ENCODE measurements at regions not wholly inside any gene's neighbourhood (a gene's known extent, or its start where the extent isn't known, plus 50 kb on each side); places are given as distances from the start of the nearest gene placed in this dataset.

DNA sequence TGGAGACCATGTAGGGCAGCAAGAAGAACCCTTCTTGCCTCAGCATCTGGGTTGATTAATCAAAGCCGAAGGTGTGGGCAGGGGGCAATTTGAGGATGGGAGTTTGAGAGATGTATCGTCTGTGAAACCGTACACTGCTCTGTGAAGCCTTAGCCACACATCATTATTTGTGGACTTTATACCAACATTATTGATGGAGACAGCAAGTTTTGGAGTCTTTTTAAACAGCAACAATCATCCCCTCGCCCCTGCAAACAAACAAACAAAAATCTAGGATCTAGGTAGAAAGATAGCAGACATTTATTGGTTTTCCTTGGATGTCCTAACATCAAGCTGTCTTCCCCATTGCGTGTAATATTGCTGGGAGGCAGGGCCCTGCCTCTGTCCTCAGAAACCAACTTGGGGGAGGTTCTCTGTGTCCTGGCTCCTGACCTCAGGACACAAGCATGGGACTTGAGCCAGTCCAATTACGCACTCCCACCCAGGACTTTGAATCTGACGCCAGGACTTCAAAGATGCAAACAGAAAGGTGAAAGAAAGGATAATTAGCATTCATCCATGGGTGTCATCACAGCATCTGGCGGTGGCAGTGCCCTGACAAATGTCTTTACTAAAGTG is 61.6 kb upstream of the PLET1 start:
- H2AK5ac ChIP-seq (ENCODE audit: low read depth, low read length), result no peak overlapping the region
- no peaks in the 10 kb centered on the region for H3K9me3 ChIP-seq (replicated peaks in 1 of 2; ENCODE audit: control insufficient read depth in 2 of 2, insufficient read depth in 1 of 2, low read depth in 1 of 2, low read length in 2 of 2)
- H3K9ac ChIP-seq (ENCODE audit: low read depth, low read length, poor library complexity), result no peak overlapping the region
- no peak overlapping the region for H4K8ac ChIP-seq (ENCODE audit: low read depth, low read length)
- H3K79me1 ChIP-seq (ENCODE audit: low read depth, low read length), result no peaks in the 10 kb centered on the region
- no peak overlapping the region for H3K4me3 ChIP-seq (ENCODE audit: low read length in 2 of 2)
- no peak overlapping the region for H2BK120ac ChIP-seq (ENCODE audit: low read depth, low read length)
- no peak overlapping the region for H3K4ac ChIP-seq (ENCODE audit: low read length)
- H4K91ac ChIP-seq (ENCODE audit: low read depth, low read length, poor library complexity), result no peak overlapping the region
- no peak overlapping the region for H2AFZ ChIP-seq (ENCODE audit: low read length)
- no peaks in the 10 kb centered on the region for H3K36me3 ChIP-seq (replicated peaks in 1 of 2; ENCODE audit: control insufficient read depth in 2 of 2, insufficient read depth in 2 of 2, low read length in 2 of 2)
- no peak overlapping the region for H2BK5ac ChIP-seq (ENCODE audit: low read length)
- H3K14ac ChIP-seq (ENCODE audit: low read length), result no peak overlapping the region
- no peak overlapping the region for H2BK15ac ChIP-seq (ENCODE audit: low read length)
- H2BK12ac ChIP-seq (ENCODE audit: low read length), result no peak overlapping the region
- no peak overlapping the region for H3K23ac ChIP-seq (ENCODE audit: low read depth, low read length, poor library complexity)
- H3K4me1 ChIP-seq (ENCODE audit: control insufficient read depth in 2 of 2, insufficient read depth in 1 of 2, low read depth in 1 of 2, low read length in 2 of 2), result no peaks in the 10 kb centered on the region
- no peaks in the 10 kb centered on the region for H3K27me3 ChIP-seq (ENCODE audit: control insufficient read depth in 3 of 3, insufficient read depth in 3 of 3, low read depth in 1 of 3, low read length in 3 of 3)
- no peak overlapping the region for H3K4me2 ChIP-seq (ENCODE audit: insufficient read depth, low read length, poor library complexity, severe bottlenecking)
- WGBS, 2 donors (ENCODE audit: extremely low coverage in 2 of 2, insufficient read length in 2 of 2, insufficient replicate concordance in 1 of 2), result no CpG with 5 or more reads among the region's 8 CpGs
- no peak for DNase-seq (ENCODE audit: low spot score)
- H3K18ac ChIP-seq (ENCODE audit: low read length), result no peak overlapping the region
- H3K27ac ChIP-seq (replicated peaks; ENCODE audit: low read length), result no peak overlapping the region

DNA sequence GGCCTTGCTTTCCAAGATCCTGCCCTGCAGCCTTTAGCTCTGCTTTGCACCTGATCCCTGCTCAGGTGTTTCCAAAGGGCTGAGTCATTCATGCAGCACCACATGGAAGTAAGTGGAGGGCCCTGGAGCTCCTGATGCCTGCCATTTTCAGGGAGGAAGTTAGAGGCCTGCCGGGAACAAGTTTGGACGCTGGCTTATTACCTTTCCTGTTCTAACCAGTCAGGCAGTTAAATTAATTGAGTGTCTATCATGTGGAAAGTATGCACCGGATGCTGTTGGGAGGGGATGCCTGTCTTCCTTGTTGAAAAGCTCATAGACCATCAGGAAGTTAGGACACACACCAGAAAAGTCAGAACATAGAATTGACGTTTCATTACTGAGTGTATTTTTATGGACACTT is 73.7 kb upstream of the PLET1 start:
- H3K27ac ChIP-seq (replicated peaks; ENCODE audit: low read length), result no peak overlapping the region
- no peak overlapping the region for H3K23ac ChIP-seq (ENCODE audit: low read depth, low read length, poor library complexity)
- H2AK5ac ChIP-seq (ENCODE audit: low read depth, low read length), result no peak overlapping the region
- DNase-seq (ENCODE audit: low spot score), result no peak
- no peak overlapping the region for H3K9ac ChIP-seq (ENCODE audit: low read depth, low read length, poor library complexity)
- H3K4me3 ChIP-seq (ENCODE audit: low read length in 2 of 2), result no peak overlapping the region
- no CpG with 5 or more reads among the region's 4 CpGs for WGBS, 2 donors (ENCODE audit: extremely low coverage in 2 of 2, insufficient read length in 2 of 2, insufficient replicate concordance in 1 of 2)
- H3K4ac ChIP-seq (ENCODE audit: low read length), result no peak overlapping the region
- no peak overlapping the region for H3K18ac ChIP-seq (ENCODE audit: low read length)
- no peak overlapping the region for H2BK12ac ChIP-seq (ENCODE audit: low read length)
- H3K14ac ChIP-seq (ENCODE audit: low read length), result no peak overlapping the region
- no peak overlapping the region for H2BK5ac ChIP-seq (ENCODE audit: low read length)
- no peak overlapping the region for H3K4me2 ChIP-seq (ENCODE audit: insufficient read depth, low read length, poor library complexity, severe bottlenecking)
- H3K27me3 ChIP-seq (ENCODE audit: control insufficient read depth in 3 of 3, insufficient read depth in 3 of 3, low read depth in 1 of 3, low read length in 3 of 3), result no peaks in the 10 kb centered on the region
- no peak overlapping the region for H2AFZ ChIP-seq (ENCODE audit: low read length)
- no peak overlapping the region for H2BK15ac ChIP-seq (ENCODE audit: low read length)
- H2BK120ac ChIP-seq (ENCODE audit: low read depth, low read length), result no peak overlapping the region
- H4K91ac ChIP-seq (ENCODE audit: low read depth, low read length, poor library complexity), result no peak overlapping the region
- no peaks in the 10 kb centered on the region for H3K4me1 ChIP-seq (ENCODE audit: control insufficient read depth in 2 of 2, insufficient read depth in 1 of 2, low read depth in 1 of 2, low read length in 2 of 2)
- H3K36me3 ChIP-seq (replicated peaks in 1 of 2; ENCODE audit: control insufficient read depth in 2 of 2, insufficient read depth in 2 of 2, low read length in 2 of 2), result no peaks in the 10 kb centered on the region
- no peaks in the 10 kb centered on the region for H3K79me1 ChIP-seq (ENCODE audit: low read depth, low read length)
- H3K9me3 ChIP-seq (replicated peaks in 1 of 2; ENCODE audit: control insufficient read depth in 2 of 2, insufficient read depth in 1 of 2, low read depth in 1 of 2, low read length in 2 of 2), result no peaks in the 10 kb centered on the region
- H4K8ac ChIP-seq (ENCODE audit: low read depth, low read length), result no peak overlapping the region

GRCh38 chr11:112336356-112336886 is 75.8 kb upstream of the PLET1 start:
- WGBS, 2 donors (ENCODE audit: extremely low coverage in 2 of 2, insufficient read length in 2 of 2, insufficient replicate concordance in 1 of 2), result no CpG with 5 or more reads among the region's 5 CpGs
- Histone ChIP-seq H3K4ac (ENCODE audit: low read length) (no peak overlapping the region), H2BK120ac (ENCODE audit: low read depth, low read length) (no peak overlapping the region), H2BK12ac (ENCODE audit: low read length) (no peak overlapping the region), H3K27me3 (ENCODE audit: control insufficient read depth in 3 of 3, insufficient read depth in 3 of 3, low read depth in 1 of 3, low read length in 3 of 3) (no peaks in the 10 kb centered on the region), H2BK15ac (ENCODE audit: low read length) (no peak overlapping the region), H3K36me3 (replicated peaks in 1 of 2; ENCODE audit: control insufficient read depth in 2 of 2, insufficient read depth in 2 of 2, low read length in 2 of 2) (no peaks in the 10 kb centered on the region), H3K4me1 (ENCODE audit: control insufficient read depth in 2 of 2, insufficient read depth in 1 of 2, low read depth in 1 of 2, low read length in 2 of 2) (no peaks in the 10 kb centered on the region), H2AK5ac (ENCODE audit: low read depth, low read length) (no peak overlapping the region), H3K9me3 (replicated peaks in 1 of 2; ENCODE audit: control insufficient read depth in 2 of 2, insufficient read depth in 1 of 2, low read depth in 1 of 2, low read length in 2 of 2) (no peaks in the 10 kb centered on the region), H3K79me1 (ENCODE audit: low read depth, low read length) (no peaks in the 10 kb centered on the region), H3K23ac (ENCODE audit: low read depth, low read length, poor library complexity) (no peak overlapping the region), H3K18ac (ENCODE audit: low read length) (no peak overlapping the region), H4K8ac (ENCODE audit: low read depth, low read length) (no peak overlapping the region), H3K4me2 (ENCODE audit: insufficient read depth, low read length, poor library complexity, severe bottlenecking) (no peak overlapping the region), H2BK5ac (ENCODE audit: low read length) (no peak overlapping the region), H4K91ac (ENCODE audit: low read depth, low read length, poor library complexity) (no peak overlapping the region), H2AFZ (ENCODE audit: low read length) (no peak overlapping the region), H3K9ac (ENCODE audit: low read depth, low read length, poor library complexity) (no peak overlapping the region), H3K14ac (ENCODE audit: low read length) (no peak overlapping the region), H3K4me3 (ENCODE audit: low read length in 2 of 2) (no peak overlapping the region), H3K27ac (replicated peaks; ENCODE audit: low read length) (no peak overlapping the region)
- DNase-seq (ENCODE audit: low spot score), result no peak

- Histone ChIP-seq H3K23ac (ENCODE audit: low read depth, low read length, poor library complexity) (no peak overlapping the region), H3K4me1 (ENCODE audit: control insufficient read depth in 2 of 2, insufficient read depth in 1 of 2, low read depth in 1 of 2, low read length in 2 of 2) (no peaks in the 10 kb centered on the region), H3K18ac (ENCODE audit: low read length) (no peak overlapping the region), H4K91ac (ENCODE audit: low read depth, low read length, poor library complexity) (no peak overlapping the region), H4K8ac (ENCODE audit: low read depth, low read length) (no peak overlapping the region), H3K9ac (ENCODE audit: low read depth, low read length, poor library complexity) (no peak overlapping the region), H3K79me1 (ENCODE audit: low read depth, low read length) (no peaks in the 10 kb centered on the region), H2AFZ (ENCODE audit: low read length) (no peak overlapping the region), H2BK120ac (ENCODE audit: low read depth, low read length) (no peak overlapping the region), H3K27ac (replicated peaks; ENCODE audit: low read length) (no peak overlapping the region), H3K36me3 (replicated peaks in 1 of 2; ENCODE audit: control insufficient read depth in 2 of 2, insufficient read depth in 2 of 2, low read length in 2 of 2) (no peaks in the 10 kb centered on the region), H2AK5ac (ENCODE audit: low read depth, low read length) (no peak overlapping the region), H2BK12ac (ENCODE audit: low read length) (no peak overlapping the region), H3K9me3 (replicated peaks in 1 of 2; ENCODE audit: control insufficient read depth in 2 of 2, insufficient read depth in 1 of 2, low read depth in 1 of 2, low read length in 2 of 2) (no peaks in the 10 kb centered on the region), H3K14ac (ENCODE audit: low read length) (no peak overlapping the region), H3K4me2 (ENCODE audit: insufficient read depth, low read length, poor library complexity, severe bottlenecking) (no peak overlapping the region), H3K4me3 (ENCODE audit: low read length in 2 of 2) (no peak overlapping the region), H2BK15ac (ENCODE audit: low read length) (no peak overlapping the region), H2BK5ac (ENCODE audit: low read length) (no peak overlapping the region), H3K4ac (ENCODE audit: low read length) (no peak overlapping the region), H3K27me3 (ENCODE audit: control insufficient read depth in 3 of 3, insufficient read depth in 3 of 3, low read depth in 1 of 3, low read length in 3 of 3) (no peaks in the 10 kb centered on the region)
- WGBS, 2 donors (ENCODE audit: extremely low coverage in 2 of 2, insufficient read length in 2 of 2, insufficient replicate concordance in 1 of 2), result no CpG with 5 or more reads among the region's 2 CpGs
- DNase-seq (ENCODE audit: low spot score), result no peak
Observed at GRCh38 chr11:112339566-112339965, 78.9 kb upstream of the PLET1 start.

Data from neuronal stem cell (in vitro differentiated cells).